SK-N-SH treated with all-trans-retinoic acid at 6 μM for 48 hours (cell line): ENCODE measurements at regions not wholly inside any gene's neighbourhood (a gene's known extent, or its start where the extent isn't known, plus 50 kb on each side); places are given as distances from the start of the nearest gene placed in this dataset.

ENCODE experiments used
- ATAC-seq: fragments of 200-7000 bp; cut with Tn5 transposase; 3 replicates; pipeline ENCODE4 v1.9.1; 2020; ENCODE audit warnings: mild to moderate bottlenecking, moderate library complexity
- ARNTL ChIP-seq: fragments of 450-650 bp; formaldehyde crosslinking; IDR thresholded peaks from 2 replicates; pipeline ENCODE4 v1.5.0; 2020; ENCODE audit warnings: low read depth, mild to moderate bottlenecking, moderate library complexity, borderline replicate concordance
- BACH2 ChIP-seq: fragments of 250-450 bp; sonication (Bioruptor Pico); IDR thresholded peaks from 2 replicates; pipeline ENCODE4 v1.9.0; 2021; ENCODE audit warnings: mild to moderate bottlenecking, borderline replicate concordance
- CSDC2 ChIP-seq: fragments of 250-450 bp; sonication (Bioruptor Pico); IDR thresholded peaks from 2 replicates; pipeline ENCODE4 v1.5.0; 2020; ENCODE audit warnings: mild to moderate bottlenecking, moderate library complexity
- CSRNP3 ChIP-seq: fragments of 250-450 bp; sonication (Bioruptor Pico); IDR thresholded peaks from 2 replicates; pipeline ENCODE4 v1.5.1; 2021; ENCODE audit warnings: mild to moderate bottlenecking, moderate library complexity
- ESRRG ChIP-seq: fragments of 250-450 bp; sonication (Bioruptor Pico); IDR thresholded peaks from 2 replicates; pipeline ENCODE4 v1.6.1; 2021; ENCODE audit warnings: mild to moderate bottlenecking
- GLIS3 ChIP-seq: fragments of 250-450 bp; sonication (Bioruptor Pico); IDR thresholded peaks from 2 replicates; pipeline ENCODE4 v1.5.0; 2020; ENCODE audit warnings: mild to moderate bottlenecking, moderate library complexity
- ISL1 ChIP-seq: fragments of 250-450 bp; sonication (Bioruptor Pico); IDR thresholded peaks from 2 replicates; pipeline ENCODE4 v2.1.2; 2022; ENCODE audit warnings: mild to moderate bottlenecking, moderate library complexity
- OSR1 ChIP-seq: fragments of 250-450 bp; sonication (Bioruptor Pico); IDR thresholded peaks from 2 replicates; pipeline ENCODE4 v1.8.0; 2022; ENCODE audit warnings: moderate library complexity, mild to moderate bottlenecking, inconsistent platforms
- PATZ1 ChIP-seq: fragments of 250-450 bp; sonication (Bioruptor Pico); IDR thresholded peaks from 2 replicates; pipeline ENCODE4 v1.8.0; 2020; ENCODE audit warnings: mild to moderate bottlenecking, moderate library complexity, borderline replicate concordance
- POU6F1 ChIP-seq: fragments of 250-450 bp; sonication (Bioruptor Pico); IDR thresholded peaks from 2 replicates; pipeline ENCODE4 v1.8.0; 2021; ENCODE audit warnings: low read depth, mild to moderate bottlenecking, moderate library complexity, borderline replicate concordance
- PPARA ChIP-seq: fragments of 250-450 bp; sonication (Bioruptor Pico); IDR thresholded peaks from 2 replicates; pipeline ENCODE4 v1.5.0; 2020; ENCODE audit warnings: mild to moderate bottlenecking, borderline replicate concordance
- RARB ChIP-seq: fragments of 250-450 bp; sonication (Bioruptor Pico); IDR thresholded peaks from 2 replicates; pipeline ENCODE4 v1.8.0; 2021; ENCODE audit warnings: mild to moderate bottlenecking, moderate library complexity
- SNAI2 ChIP-seq: fragments of 250-450 bp; sonication (Bioruptor Pico); IDR thresholded peaks from 2 replicates; pipeline ENCODE4 v1.5.0; 2020; ENCODE audit warnings: mild to moderate bottlenecking, moderate library complexity
- TCF4 ChIP-seq: fragments of 250-450 bp; sonication (Bioruptor Pico); IDR thresholded peaks from 2 replicates; pipeline ENCODE4 v1.8.0; 2021; ENCODE audit warnings: mild to moderate bottlenecking, moderate library complexity, borderline replicate concordance
- TOX ChIP-seq: fragments of 250-450 bp; sonication (Bioruptor Pico); IDR thresholded peaks from 2 replicates; pipeline ENCODE4 v1.8.0; 2021; ENCODE audit warnings: mild to moderate bottlenecking, moderate library complexity, borderline replicate concordance
- TSHZ2 ChIP-seq: fragments of 250-450 bp; sonication (Bioruptor Pico); IDR thresholded peaks from 2 replicates; pipeline ENCODE4 v1.5.0; 2020; ENCODE audit warnings: mild to moderate bottlenecking, moderate library complexity
- ZC3H10 ChIP-seq: fragments of 250-450 bp; sonication (Bioruptor Pico); IDR thresholded peaks from 2 replicates; pipeline ENCODE4 v1.5.1; 2021; ENCODE audit warnings: mild to moderate bottlenecking, moderate library complexity
- ZFP30 ChIP-seq: fragments of 450-650 bp; formaldehyde crosslinking; IDR thresholded peaks from 2 replicates; pipeline ENCODE4 v1.5.0; 2022; ENCODE audit warnings: mild to moderate bottlenecking, moderate library complexity
- ZNF565 ChIP-seq: fragments of 450-650 bp; formaldehyde crosslinking; conservative IDR thresholded peaks from 2 replicates; pipeline ENCODE4 v1.5.0; 2020; ENCODE audit warnings: low read depth, mild to moderate bottlenecking, moderate library complexity
- ZNF70 ChIP-seq: fragments of 450-650 bp; formaldehyde crosslinking; IDR thresholded peaks from 2 replicates; pipeline ENCODE4 v1.5.0; 2020; ENCODE audit warnings: mild to moderate bottlenecking, moderate library complexity
- ZNF8 ChIP-seq: fragments of 450-650 bp; formaldehyde crosslinking; IDR thresholded peaks from 2 replicates; pipeline ENCODE4 v1.5.0; 2020; ENCODE audit warnings: mild to moderate bottlenecking, moderate library complexity

GRCh38 chr2:21468624-21469023 is 344.9 kb downstream of the TDRD15 start (continued):
- TF ChIP-seq ARNTL (CRISPR knock-in tag) (no peak), PPARA (no peak)

- TF ChIP-seq TOX (CRISPR knock-in tag) (no peak), ESRRG (CRISPR knock-in tag) (no peak), ZC3H10 (no peak), PATZ1 (no peak), ARNTL (CRISPR knock-in tag) (no peak), POU6F1 (CRISPR knock-in tag) (no peak), CSRNP3 (CRISPR knock-in tag) (no peak), ZNF8 (CRISPR knock-in tag) (no peak), CSDC2 (CRISPR knock-in tag) (no peak), SNAI2 (CRISPR knock-in tag) (no peak), ZNF70 (no peak), RARB (CRISPR knock-in tag) (no peak), GLIS3 (CRISPR knock-in tag) (no peak)
- no peak for ATAC-seq
These were observed 345.4 kb downstream of the TDRD15 start for GRCh38 chr2:21469158-21469557.

- TF ChIP-seq ZC3H10, result no peak
- no peak for TF ChIP-seq TCF4 (CRISPR knock-in tag)
- TF ChIP-seq OSR1, result no peak
- no peak for TF ChIP-seq TSHZ2 (CRISPR knock-in tag)
- TF ChIP-seq GLIS3 (CRISPR knock-in tag), result no peak
- TF ChIP-seq ZNF8 (CRISPR knock-in tag), result no peak
- ATAC-seq, result no peak
These were observed 345.8 kb downstream of the TDRD15 start for GRCh38 chr2:21469564-21469963.

GRCh38 chr2:21480162-21480561 is 356.4 kb downstream of the TDRD15 start:
- ATAC-seq, result no peak
- TF ChIP-seq ZNF565 (CRISPR knock-in tag), result no peak
- no peak for TF ChIP-seq ZNF70
- no peak for TF ChIP-seq TCF4 (CRISPR knock-in tag)
- no peak for TF ChIP-seq TSHZ2 (CRISPR knock-in tag)
- TF ChIP-seq ARNTL (CRISPR knock-in tag), result no peak
- TF ChIP-seq ISL1 (CRISPR knock-in tag), result no peak
- no peak for TF ChIP-seq ZC3H10
- TF ChIP-seq ESRRG (CRISPR knock-in tag), result no peak
- no peak for TF ChIP-seq ZNF8 (CRISPR knock-in tag)
- no peak for TF ChIP-seq BACH2 (CRISPR knock-in tag)
- TF ChIP-seq PATZ1, result no peak
- no peak for TF ChIP-seq CSRNP3 (CRISPR knock-in tag)
- no peak for TF ChIP-seq ZFP30 (CRISPR knock-in tag)
